NCI-H2196 treated with DMSO at 0.1 percent for 48 hours (cell line): ENCODE measurements at regions not wholly inside any gene's neighbourhood (a gene's known extent, or its start where the extent isn't known, plus 50 kb on each side); places are given as distances from the start of the nearest gene placed in this dataset.

Experiments used
- DNase-seq: peaks from one replicate; lab custom pipeline; 2025; ENCODE audit not compliant: unreplicated experiment; lab: John Stamatoyannopoulos, UW

DNA sequence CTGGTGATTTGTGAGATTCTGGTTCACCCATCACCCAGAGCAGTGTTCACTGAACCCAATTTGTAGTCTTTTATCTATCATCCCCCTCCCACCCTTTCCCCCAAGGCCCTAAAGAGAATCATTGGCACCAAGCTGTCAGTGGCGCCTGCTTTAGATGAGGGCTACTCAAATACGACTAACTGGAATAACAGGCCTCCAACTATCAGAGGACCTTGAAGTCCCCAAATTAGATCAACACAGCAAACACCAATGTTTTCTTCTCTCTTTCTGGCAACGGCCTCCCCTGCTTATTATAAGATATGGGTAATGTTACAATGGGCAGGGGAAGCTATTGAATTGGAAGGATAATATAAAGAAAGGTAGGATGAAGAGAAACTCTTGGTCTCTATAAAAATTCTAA, 232.3 kb downstream of the SCG2 start:
- DNase-seq: no peak

DNA sequence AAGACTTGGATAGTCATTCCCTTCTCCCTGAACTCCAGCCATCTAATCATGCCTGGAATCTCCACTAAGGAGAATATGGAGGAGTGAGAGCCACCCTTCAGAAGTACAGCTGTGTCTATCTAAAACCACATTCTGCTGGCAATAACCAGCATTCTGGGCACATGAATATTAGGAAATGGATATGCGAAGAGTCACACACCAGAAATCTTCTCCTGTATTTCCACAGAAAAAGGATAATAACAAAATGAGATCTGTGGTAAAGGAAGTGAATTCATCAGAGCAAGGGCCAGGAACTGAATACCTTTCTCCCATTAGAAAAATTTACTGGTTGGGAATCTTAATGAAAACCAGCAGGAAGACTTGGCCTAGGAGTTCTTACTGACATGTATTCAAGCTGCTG, 218.8 kb downstream of the SCG2 start:
- no peak for DNase-seq

- DNase-seq: no peak
Observed at GRCh38 chr2:223386189-223386588, 216.0 kb downstream of the SCG2 start.

GRCh38 chr2:223386984-223387383, 215.2 kb downstream of the SCG2 start:
- no peak for DNase-seq

- DNase-seq: no peak
Observed at GRCh38 chr2:223389624-223390023, 212.5 kb downstream of the SCG2 start.

DNA sequence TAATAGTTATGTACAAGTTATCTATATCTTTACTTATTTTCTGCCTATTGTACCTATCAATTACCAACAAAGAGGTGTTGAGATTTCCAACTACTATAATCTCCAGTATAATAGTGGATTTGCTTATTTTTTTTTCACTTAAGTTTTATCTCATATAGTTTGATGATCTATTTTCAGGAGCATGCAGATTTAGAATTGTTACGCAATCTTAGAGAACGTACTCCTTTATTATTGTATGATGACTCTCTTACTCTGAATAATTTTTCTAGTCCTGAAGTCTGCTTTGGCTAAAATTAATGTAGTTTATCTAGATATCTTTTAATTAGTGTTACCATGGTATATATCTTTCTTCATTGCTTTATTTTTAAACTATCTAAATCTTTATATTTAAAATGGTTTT, 205.2 kb downstream of the SCG2 start:
- no peak for DNase-seq

GRCh38 chr2:223399357-223399957, 202.7 kb downstream of the SCG2 start:
- no peak for DNase-seq

- no peak for DNase-seq
Observed at GRCh38 chr2:223404616-223405015, 197.5 kb downstream of the SCG2 start.

GRCh38 chr2:223414646-223415045, 187.5 kb downstream of the SCG2 start:
- DNase-seq: no peak

GRCh38 chr2:223415071-223415470, 187.1 kb downstream of the SCG2 start:
- DNase-seq: no peak

- DNase-seq: no peak
Observed at GRCh38 chr2:223416815-223417610, 185.1 kb downstream of the SCG2 start.

GRCh38 chr2:223418131-223418530, 184.0 kb downstream of the SCG2 start:
- no peak for DNase-seq

DNA sequence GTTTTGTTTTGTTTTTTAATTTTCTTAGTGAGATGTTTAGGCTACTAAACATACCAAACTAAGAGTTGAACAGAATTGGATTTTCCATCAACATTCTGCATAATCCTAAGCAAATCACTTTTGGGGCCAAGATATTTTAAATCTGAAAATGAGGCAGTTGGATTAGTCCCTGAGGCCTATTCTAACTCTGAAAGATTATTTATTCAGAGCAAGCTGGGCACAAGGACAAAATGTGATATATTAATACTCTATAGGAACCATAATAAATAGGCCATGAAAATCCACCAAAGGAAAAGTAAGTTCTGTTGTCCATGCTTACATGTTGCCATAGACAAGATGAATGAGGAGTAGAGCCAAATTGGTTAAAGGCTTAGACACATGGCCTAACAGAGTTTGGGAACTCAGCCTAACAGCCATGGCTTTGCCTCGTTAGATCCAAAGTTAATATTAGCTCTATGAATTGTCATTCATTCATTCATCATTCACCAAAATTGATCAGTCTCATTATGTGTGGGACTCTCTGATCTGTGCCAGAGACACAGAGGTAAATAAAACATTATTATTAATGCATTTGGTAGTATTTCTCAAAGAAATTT, 183.5 kb downstream of the SCG2 start:
- DNase-seq: no peak

- DNase-seq: no peak
Observed at GRCh38 chr2:223420048-223420447, 182.1 kb downstream of the SCG2 start.

GRCh38 chr2:223431479-223431878, 170.7 kb downstream of the SCG2 start:
- DNase-seq: no peak

GRCh38 chr2:223433461-223433860, 168.7 kb downstream of the SCG2 start:
- DNase-seq: no peak

GRCh38 chr2:223437788-223438187, 164.4 kb downstream of the SCG2 start:
- no peak for DNase-seq

DNA sequence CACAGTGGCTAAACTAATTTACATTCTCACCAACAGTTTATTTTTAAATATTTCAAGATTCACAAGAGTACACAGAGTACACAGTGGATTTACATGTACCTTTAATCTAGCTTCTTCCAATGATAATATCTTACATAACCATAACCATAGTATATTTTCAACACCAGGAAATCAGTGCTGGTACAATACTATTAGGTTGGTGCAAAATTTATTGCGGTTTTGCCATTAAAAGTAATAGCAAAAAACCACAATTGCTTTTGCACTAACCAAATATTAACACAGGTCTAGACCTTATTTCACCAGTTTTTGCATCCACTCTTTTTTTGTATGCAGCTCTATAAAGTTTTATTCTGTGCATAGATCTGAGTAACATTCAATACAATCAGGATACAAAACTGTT, 163.0 kb downstream of the SCG2 start:
- DNase-seq: no peak

- DNase-seq: no peak
Observed at GRCh38 chr2:223439786-223440185, 162.4 kb downstream of the SCG2 start.

GRCh38 chr2:223442847-223443246, 159.3 kb downstream of the SCG2 start:
- DNase-seq: no peak

GRCh38 chr2:223450246-223450645, 151.9 kb downstream of the SCG2 start:
- no peak for DNase-seq

GRCh38 chr2:223457301-223457700, 144.9 kb downstream of the SCG2 start:
- no peak for DNase-seq
